GM10266 (cell line): ENCODE measurements at regions not wholly inside any gene's neighbourhood (a gene's known extent, or its start where the extent isn't known, plus 50 kb on each side); places are given as distances from the start of the nearest gene placed in this dataset.

Experiments
- DNase-seq: peaks from one replicate; pipeline ENCODE4 v3.0.0; 2012; ENCODE audit errors: extremely low spot score
- CTCF ChIP-seq: IDR thresholded peaks from 2 replicates; pipeline ENCODE4 v1.5.1; 2012; ENCODE audit warnings: mild to moderate bottlenecking, low read depth; ENCODE audit not compliant: control insufficient read depth, insufficient read depth; ENCODE audit errors: missing control alignments

- no peak for TF ChIP-seq CTCF
- DNase-seq, result no peak
Observed at GRCh38 chr14:53285821-53286220, 132.7 kb upstream of the DDHD1 start.

- no peak for DNase-seq
Observed at GRCh38 chr14:53285064-53285463, 131.9 kb upstream of the DDHD1 start.

GRCh38 chr14:53278602-53279506 is 125.7 kb upstream of the DDHD1 start:
- no peak for TF ChIP-seq CTCF

More at GRCh38 chr14:53285064-53285463, 131.9 kb upstream of the DDHD1 start:
- no peak for TF ChIP-seq CTCF

DNA sequence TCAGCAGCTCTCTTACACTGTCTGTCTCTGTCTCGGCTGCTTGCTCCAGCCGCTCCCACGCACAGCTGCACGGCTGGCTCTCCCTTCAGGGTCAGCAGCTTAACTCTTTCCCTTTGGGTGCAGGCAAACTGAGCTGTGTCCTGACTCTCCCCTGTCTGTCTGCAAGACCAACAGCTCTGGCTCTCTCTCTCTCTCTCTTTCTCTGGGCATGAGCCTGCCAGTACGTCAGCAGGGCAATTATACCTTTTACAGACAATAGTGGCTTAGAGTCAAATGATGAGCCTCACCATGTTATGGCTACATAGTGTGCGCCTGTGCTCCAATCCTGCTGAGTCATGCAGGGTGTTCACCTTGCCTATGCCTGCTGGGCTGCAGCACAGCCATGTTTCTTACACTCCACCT is 120.5 kb upstream of the DDHD1 start:
- TF ChIP-seq CTCF, result no peak
- no peak for DNase-seq

More at GRCh38 chr14:53278602-53279506, 125.7 kb upstream of the DDHD1 start:
- no peak for DNase-seq

- no peak for TF ChIP-seq CTCF
- no peak for DNase-seq
Observed at GRCh38 chr14:53265025-53265424, 111.9 kb upstream of the DDHD1 start.

DNA sequence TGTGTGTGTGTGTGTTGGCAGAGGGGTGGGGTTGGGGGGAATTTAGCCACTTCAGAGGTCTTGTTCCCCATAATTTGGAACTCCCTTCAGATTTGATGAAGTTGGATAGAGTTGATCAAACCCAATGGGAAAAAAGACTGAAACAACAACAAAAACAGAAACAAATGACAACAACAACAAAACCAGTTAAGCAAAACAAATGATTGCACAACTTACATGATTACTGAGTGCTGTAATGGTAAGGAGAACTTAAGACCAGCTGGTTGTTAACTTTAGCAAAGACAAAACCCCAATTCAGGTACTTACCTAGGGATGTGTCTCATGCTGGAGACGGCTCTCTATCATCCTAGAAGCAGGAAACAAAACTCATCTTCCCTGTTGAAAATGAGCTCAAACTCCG is 107.8 kb upstream of the DDHD1 start:
- TF ChIP-seq CTCF, result no peak
- DNase-seq, result no peak

DNA sequence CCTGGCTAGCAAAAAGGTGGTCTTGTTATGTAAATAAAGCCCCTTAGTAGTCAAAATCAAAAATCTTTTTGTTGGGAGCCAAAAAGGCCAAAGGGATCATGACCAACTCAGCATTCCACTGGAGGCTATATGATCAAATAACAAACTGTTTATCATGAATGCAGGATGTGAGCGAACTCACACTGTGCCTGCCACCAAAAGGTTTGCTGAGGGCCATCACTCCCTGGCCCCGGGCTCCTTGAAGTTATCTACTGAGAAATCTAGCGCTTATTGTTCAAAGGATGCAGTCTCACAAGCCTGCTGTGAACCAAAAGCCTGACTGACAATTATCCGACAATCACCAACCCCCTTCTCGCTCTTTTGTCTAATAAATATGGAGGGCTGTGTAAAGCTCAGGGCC is 107.2 kb upstream of the DDHD1 start:
- DNase-seq, result no peak
- no peak for TF ChIP-seq CTCF
